AG10803 (cell line): ENCODE measurements at regions not wholly inside any gene's neighbourhood (a gene's known extent, or its start where the extent isn't known, plus 50 kb on each side); places are given as distances from the start of the nearest gene placed in this dataset.
"Not testable (repeated sequence)": the region's sequence is repeated elsewhere in the genome, so short reads cannot be mapped to it uniquely, and the experiment has no call there.

Source experiments
- DNase-seq: peaks from one replicate; pipeline ENCODE4 v3.0.0; 2010; ENCODE audit warnings: low read depth
- H3K4me3 ChIP-seq: 2 replicates; pipeline ENCODE4 v1.5.1; 2011; ENCODE audit warnings: mild to moderate bottlenecking, low read length, control low read depth
- TF ChIP-seq, protein P1 (sequence below): conservative IDR thresholded peaks from 2 replicates; pipeline ENCODE4 v1.5.1; 2011; ENCODE audit warnings: mild to moderate bottlenecking, low read length, control low read depth, inconsistent platforms

- no peak for DNase-seq
- H3K4me3 ChIP-seq, result no peak overlapping the region
- TF ChIP-seq, protein P1, sequence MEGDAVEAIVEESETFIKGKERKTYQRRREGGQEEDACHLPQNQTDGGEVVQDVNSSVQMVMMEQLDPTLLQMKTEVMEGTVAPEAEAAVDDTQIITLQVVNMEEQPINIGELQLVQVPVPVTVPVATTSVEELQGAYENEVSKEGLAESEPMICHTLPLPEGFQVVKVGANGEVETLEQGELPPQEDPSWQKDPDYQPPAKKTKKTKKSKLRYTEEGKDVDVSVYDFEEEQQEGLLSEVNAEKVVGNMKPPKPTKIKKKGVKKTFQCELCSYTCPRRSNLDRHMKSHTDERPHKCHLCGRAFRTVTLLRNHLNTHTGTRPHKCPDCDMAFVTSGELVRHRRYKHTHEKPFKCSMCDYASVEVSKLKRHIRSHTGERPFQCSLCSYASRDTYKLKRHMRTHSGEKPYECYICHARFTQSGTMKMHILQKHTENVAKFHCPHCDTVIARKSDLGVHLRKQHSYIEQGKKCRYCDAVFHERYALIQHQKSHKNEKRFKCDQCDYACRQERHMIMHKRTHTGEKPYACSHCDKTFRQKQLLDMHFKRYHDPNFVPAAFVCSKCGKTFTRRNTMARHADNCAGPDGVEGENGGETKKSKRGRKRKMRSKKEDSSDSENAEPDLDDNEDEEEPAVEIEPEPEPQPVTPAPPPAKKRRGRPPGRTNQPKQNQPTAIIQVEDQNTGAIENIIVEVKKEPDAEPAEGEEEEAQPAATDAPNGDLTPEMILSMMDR, result no peak
Measured at GRCh38 chr18:70600225-70600925, 311.5 kb downstream of the SOCS6 start.

DNA sequence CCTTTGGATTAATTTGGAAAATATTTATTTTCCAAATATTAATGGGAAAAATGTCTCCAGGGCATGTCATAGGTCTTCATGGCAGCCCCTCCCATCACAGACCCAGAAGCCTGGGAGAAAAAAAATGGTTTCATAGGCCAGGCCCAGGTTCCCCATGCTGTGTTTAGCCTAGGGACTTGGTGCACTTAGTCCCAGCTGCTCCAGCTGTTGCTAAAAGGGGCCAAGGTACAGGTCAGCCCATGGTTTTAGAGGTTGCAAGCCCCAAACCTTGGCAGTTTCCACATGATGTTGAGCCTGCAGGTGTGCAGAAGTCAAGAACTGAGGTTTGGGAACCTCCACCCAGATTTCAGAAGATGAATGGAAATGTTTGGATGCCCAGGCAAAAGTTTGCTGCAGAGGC, 309.6 kb downstream of the SOCS6 start:
- TF ChIP-seq, protein P1, result no peak
- no peak for DNase-seq

DNA sequence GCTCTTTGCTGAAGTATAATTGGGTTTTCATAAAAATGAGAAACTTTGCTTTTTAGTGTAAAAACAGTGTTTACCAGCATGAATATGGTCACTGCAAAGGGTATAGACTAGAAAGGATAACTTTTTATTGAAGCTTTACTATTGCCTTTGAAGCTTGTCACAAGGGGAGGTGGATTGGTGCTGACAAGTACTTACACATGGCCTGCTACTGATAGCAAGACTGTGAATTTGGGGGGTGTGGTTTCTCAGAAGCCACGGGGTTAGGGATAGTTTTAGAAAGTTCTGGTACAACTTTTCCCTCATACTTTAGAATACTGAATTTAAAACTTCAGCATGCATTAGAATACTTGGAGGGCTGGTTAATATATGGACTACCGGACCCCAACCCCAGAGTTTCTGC, 294.1 kb downstream of the SOCS6 start:
- TF ChIP-seq, protein P1, result no peak
- no peak for DNase-seq
- H3K4me3 ChIP-seq, result no peak overlapping the region

More for the DNA sequence above, 309.6 kb downstream of the SOCS6 start:
- no peak overlapping the region for H3K4me3 ChIP-seq

DNA sequence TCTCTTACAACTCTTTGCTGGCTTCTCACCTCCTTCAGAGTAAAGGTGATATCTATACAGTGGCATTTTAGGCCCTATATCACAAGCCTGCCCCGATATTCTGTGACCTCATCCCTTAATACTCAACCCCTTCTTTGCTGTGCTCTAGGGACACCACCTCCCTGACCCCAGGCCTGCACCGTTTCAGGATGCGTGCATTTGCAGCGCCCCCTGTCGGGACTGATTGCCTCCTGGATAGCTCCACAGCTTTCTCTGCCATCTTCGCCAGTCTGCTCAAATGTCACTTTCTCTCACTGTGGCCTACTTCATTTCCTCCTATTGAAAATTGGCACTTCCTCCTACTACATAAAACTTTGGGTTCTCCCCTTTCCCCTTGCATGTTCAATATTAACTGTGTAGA, 289.6 kb downstream of the SOCS6 start:
- no peak for DNase-seq
- TF ChIP-seq, protein P1, result no peak
- H3K4me3 ChIP-seq, result no peak overlapping the region

- no peak overlapping the region for H3K4me3 ChIP-seq
- no peak for DNase-seq
- TF ChIP-seq, protein P1, result no peak
Measured at GRCh38 chr18:70577023-70577420, 288.2 kb downstream of the SOCS6 start.

DNA sequence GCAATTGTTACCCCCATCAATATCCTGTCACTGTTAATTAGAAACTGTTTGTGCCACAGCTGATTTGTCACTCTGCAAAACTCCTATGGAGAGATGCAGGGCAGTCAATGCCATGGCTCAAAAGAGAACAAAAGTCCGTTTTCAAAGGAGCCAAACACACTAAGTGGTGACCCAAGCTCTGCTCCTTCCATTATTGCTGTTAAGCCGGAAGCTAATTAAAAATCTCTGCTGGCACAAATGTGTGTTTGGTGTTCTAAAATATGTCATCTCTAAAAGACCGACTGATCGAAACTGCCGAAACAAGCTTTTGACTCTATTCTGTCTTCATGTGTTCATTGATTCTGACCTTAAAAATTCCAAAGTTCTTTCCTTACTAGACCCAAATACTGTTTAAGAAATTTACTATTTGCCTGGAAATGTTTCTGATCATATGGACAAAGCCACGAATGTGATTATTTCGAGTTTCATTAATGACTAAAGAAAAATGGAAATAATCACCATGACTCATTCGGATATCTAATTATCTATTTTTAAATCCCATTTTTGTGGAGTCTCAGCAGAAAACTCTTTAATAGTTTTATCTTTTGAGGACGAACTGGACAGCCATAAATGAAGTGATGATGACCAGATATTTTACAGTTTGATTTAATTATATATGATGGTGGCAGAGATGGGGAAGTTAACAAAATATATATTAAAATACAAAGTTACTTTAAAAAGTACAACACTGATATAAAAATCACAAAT, 287.6 kb downstream of the SOCS6 start:
- no peak overlapping the region for H3K4me3 ChIP-seq
- TF ChIP-seq, protein P1, result no peak
- DNase-seq, result no peak

DNA sequence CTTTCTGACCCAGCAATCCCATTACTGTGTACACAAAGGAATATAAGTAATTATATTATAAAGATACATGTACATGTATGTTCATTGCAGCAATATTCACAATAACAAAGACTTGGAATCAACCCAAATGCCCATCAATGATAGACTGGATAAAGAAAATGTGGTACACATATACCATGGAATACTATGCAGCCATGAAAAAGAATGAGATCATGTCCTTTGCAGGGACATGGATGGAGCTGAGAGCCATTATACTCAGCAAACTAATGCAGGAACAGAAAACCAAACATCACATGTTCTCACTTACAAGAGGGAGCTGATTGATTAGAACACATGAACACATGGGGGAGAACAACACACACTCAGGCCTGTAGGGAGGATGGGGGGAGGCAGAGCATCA, 286.1 kb downstream of the SOCS6 start:
- not testable (repeated sequence) for DNase-seq, H3K4me3 ChIP-seq

GRCh38 chr18:70569647-70570046, 280.8 kb downstream of the SOCS6 start:
- not testable (repeated sequence) for DNase-seq, H3K4me3 ChIP-seq
